ENCODE measurements at regions not wholly inside any gene's neighbourhood (a gene's known extent, or its start where the extent isn't known, plus 50 kb on each side); places are given as distances from the start of the nearest gene placed in this dataset.

- no peaks in the 10 kb centered on the region for H3K4me1 ChIP-seq
- no peak overlapping the region for H3K4me3 ChIP-seq
- no peaks in the 10 kb centered on the region for H3K9me3 ChIP-seq
- H3K27me3 ChIP-seq, result no peaks in the 10 kb centered on the region
- no peak for TF ChIP-seq POLR2A (IDR thresholded peaks at IDR 0.05; ENCODE audit: low read depth)
- no peak for TF ChIP-seq POLR2AphosphoS5 (IDR thresholded peaks at IDR 0.05)
- TF ChIP-seq, protein P1, sequence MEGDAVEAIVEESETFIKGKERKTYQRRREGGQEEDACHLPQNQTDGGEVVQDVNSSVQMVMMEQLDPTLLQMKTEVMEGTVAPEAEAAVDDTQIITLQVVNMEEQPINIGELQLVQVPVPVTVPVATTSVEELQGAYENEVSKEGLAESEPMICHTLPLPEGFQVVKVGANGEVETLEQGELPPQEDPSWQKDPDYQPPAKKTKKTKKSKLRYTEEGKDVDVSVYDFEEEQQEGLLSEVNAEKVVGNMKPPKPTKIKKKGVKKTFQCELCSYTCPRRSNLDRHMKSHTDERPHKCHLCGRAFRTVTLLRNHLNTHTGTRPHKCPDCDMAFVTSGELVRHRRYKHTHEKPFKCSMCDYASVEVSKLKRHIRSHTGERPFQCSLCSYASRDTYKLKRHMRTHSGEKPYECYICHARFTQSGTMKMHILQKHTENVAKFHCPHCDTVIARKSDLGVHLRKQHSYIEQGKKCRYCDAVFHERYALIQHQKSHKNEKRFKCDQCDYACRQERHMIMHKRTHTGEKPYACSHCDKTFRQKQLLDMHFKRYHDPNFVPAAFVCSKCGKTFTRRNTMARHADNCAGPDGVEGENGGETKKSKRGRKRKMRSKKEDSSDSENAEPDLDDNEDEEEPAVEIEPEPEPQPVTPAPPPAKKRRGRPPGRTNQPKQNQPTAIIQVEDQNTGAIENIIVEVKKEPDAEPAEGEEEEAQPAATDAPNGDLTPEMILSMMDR (IDR thresholded peaks at IDR 0.05), result no peak
- TF ChIP-seq EP300 (IDR thresholded peaks at IDR 0.05), result no peak
- 46% methylated on average over 8 of the region's 8 CpGs for WGBS
- intact Hi-C loops (cut with DNase I), result no loop called here
- H3K36me3 ChIP-seq, result no peaks in the 10 kb centered on the region
- no peak overlapping the region for H3K27ac ChIP-seq (replicated peaks in 1 of 4)
- no peak for DNase-seq (ENCODE audit: extremely low spot score)
Observed at GRCh38 chr5:87169300-87169991, 98.2 kb upstream of the RASA1 start.

GRCh38 chr5:87170799-87171198, 96.9 kb upstream of the RASA1 start:
- H3K9me3 ChIP-seq, result no peaks in the 10 kb centered on the region
- 64% methylated on average over 3 of the region's 3 CpGs for WGBS

DNA sequence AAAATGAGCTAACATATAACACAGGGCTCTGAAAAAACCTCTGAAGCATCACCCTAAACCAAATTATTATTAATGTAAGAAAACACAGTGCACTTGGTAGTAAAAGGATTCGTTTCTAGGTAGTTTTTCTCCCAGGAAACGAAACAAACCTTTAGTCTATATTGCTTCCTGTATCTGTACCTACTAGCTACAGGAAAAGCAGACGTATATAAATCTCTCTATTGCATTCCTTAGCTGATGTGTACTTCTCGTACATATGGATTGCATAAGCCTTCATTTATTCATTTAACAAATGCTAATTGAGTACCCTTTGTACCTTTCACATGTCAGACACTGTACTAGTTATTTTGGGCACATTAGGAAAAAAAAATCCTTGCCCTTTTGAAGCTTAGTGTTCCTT, 85.0 kb upstream of the RASA1 start:
- H3K27me3 ChIP-seq, result no peaks in the 10 kb centered on the region
- no peak overlapping the region for H3K4me3 ChIP-seq
- intact Hi-C loops (cut with DNase I), result no loop called here
- H3K27ac ChIP-seq (replicated peaks in 1 of 4), result no peak overlapping the region
- no peaks in the 10 kb centered on the region for H3K4me1 ChIP-seq
- H3K36me3 ChIP-seq, result no peaks in the 10 kb centered on the region
- H3K9me3 ChIP-seq, result no peaks in the 10 kb centered on the region
- 60% methylated on average over 4 of the region's 4 CpGs for WGBS
- no peak for TF ChIP-seq POLR2A (IDR thresholded peaks at IDR 0.05; ENCODE audit: low read depth)
- no peak for TF ChIP-seq EP300 (IDR thresholded peaks at IDR 0.05)
- TF ChIP-seq, protein P1 (IDR thresholded peaks at IDR 0.05), result no peak
- no peak for TF ChIP-seq POLR2AphosphoS5 (IDR thresholded peaks at IDR 0.05)
- DNase-seq (ENCODE audit: extremely low spot score), result no peak

More at GRCh38 chr5:87170799-87171198, 96.9 kb upstream of the RASA1 start:
- no peaks in the 10 kb centered on the region for H3K36me3 ChIP-seq
- H3K4me1 ChIP-seq, result no peaks in the 10 kb centered on the region
- H3K4me3 ChIP-seq, result no peak overlapping the region
- H3K27me3 ChIP-seq, result no peaks in the 10 kb centered on the region
- no peak overlapping the region for H3K27ac ChIP-seq (replicated peaks in 1 of 4)
- no peak for TF ChIP-seq POLR2AphosphoS5 (IDR thresholded peaks at IDR 0.05)
- TF ChIP-seq, protein P1 (IDR thresholded peaks at IDR 0.05), result no peak
- DNase-seq (ENCODE audit: extremely low spot score), result no peak
- intact Hi-C loops (cut with DNase I), result no loop called here

DNA sequence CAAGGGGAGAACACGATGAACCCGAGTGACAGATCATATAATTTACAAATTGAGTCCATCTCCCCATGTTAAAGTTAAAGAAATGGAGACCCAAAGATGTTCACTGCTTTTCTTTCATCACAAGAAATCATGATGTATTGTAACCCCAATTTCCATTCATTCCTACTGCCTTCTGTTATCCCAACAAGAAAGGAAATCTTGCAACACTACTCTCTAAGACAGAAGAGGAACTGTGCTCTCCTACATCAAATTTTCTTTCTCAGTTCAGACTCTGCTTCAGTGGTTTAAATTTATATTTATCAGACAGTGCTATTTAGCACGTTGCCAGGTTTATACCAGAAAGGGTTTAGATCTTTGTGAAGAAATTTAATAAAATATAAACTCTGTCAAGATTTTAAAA, 83.8 kb upstream of the RASA1 start:
- DNase-seq (ENCODE audit: extremely low spot score), result no peak
- WGBS, result 69% methylated on average over 3 of the region's 3 CpGs
- no peaks in the 10 kb centered on the region for H3K36me3 ChIP-seq
- TF ChIP-seq, protein P1 (IDR thresholded peaks at IDR 0.05), result no peak
- TF ChIP-seq POLR2AphosphoS5 (IDR thresholded peaks at IDR 0.05), result no peak
- TF ChIP-seq EP300 (IDR thresholded peaks at IDR 0.05), result no peak
- no peak for TF ChIP-seq POLR2A (IDR thresholded peaks at IDR 0.05; ENCODE audit: low read depth)
- H3K27me3 ChIP-seq, result no peaks in the 10 kb centered on the region
- no peak overlapping the region for H3K27ac ChIP-seq (replicated peaks in 1 of 4)
- no peaks in the 10 kb centered on the region for H3K4me1 ChIP-seq
- H3K4me3 ChIP-seq, result no peak overlapping the region
- no peaks in the 10 kb centered on the region for H3K9me3 ChIP-seq
- intact Hi-C loops (cut with DNase I), result no loop called here

- Histone ChIP-seq H3K4me1 (no peaks in the 10 kb centered on the region), H3K36me3 (no peaks in the 10 kb centered on the region), H3K27me3 (no peaks in the 10 kb centered on the region), H3K4me3 (no peak overlapping the region), H3K27ac (replicated peaks in 1 of 4) (no peak overlapping the region), H3K9me3 (no peaks in the 10 kb centered on the region)
- WGBS, result 88% methylated on average over 5 of the region's 5 CpGs
- TF ChIP-seq, protein P1 (IDR thresholded peaks at IDR 0.05), result no peak
- TF ChIP-seq POLR2AphosphoS5 (IDR thresholded peaks at IDR 0.05) (no peak), EP300 (IDR thresholded peaks at IDR 0.05) (no peak), POLR2A (IDR thresholded peaks at IDR 0.05; ENCODE audit: low read depth) (no peak)
- intact Hi-C loops (cut with DNase I), result no loop called here
- no peak for DNase-seq (ENCODE audit: extremely low spot score)
Observed at GRCh38 chr5:87184605-87185004, 83.1 kb upstream of the RASA1 start.

Measured in esophagus muscularis mucosa (tissue), 4 donors.